ENCODE measurements at regions not wholly inside any gene's neighbourhood (a gene's known extent, or its start where the extent isn't known, plus 50 kb on each side); places are given as distances from the start of the nearest gene placed in this dataset.

GRCh38 chr21:27776925-27777553, 810.2 kb upstream of the ADAMTS5 start:
- Histone ChIP-seq H2AFZ (ENCODE audit: insufficient read depth, low read depth, low read length, poor library complexity, severe bottlenecking) (no peak overlapping the region), H3K79me2 (ENCODE audit: insufficient read depth, low read length) (no peaks in the 10 kb centered on the region), H3K27ac (ENCODE audit: low read depth in 1 of 2, low read length in 2 of 2) (no peak overlapping the region), H3K36me3 (replicated peaks in 1 of 2; ENCODE audit: control insufficient read depth in 1 of 2, insufficient read depth in 2 of 2, low read length in 2 of 2) (no peaks in the 10 kb centered on the region), H4K20me1 (ENCODE audit: insufficient read depth, low read length) (no peaks in the 10 kb centered on the region), H3K4me1 (ENCODE audit: control insufficient read depth in 1 of 2, insufficient read depth in 2 of 2, low read length in 2 of 2) (no peaks in the 10 kb centered on the region), H3K4me2 (replicated peaks; ENCODE audit: extremely low read depth, low read length, poor library complexity, severe bottlenecking) (no peak overlapping the region), H3K27me3 (ENCODE audit: control insufficient read depth in 2 of 2, insufficient read depth in 2 of 2, low read length in 2 of 2) (no peaks in the 10 kb centered on the region), H3K9ac (ENCODE audit: insufficient read depth, low read length, poor library complexity, severe bottlenecking) (no peak overlapping the region), H3K4me3 (replicated peaks in 1 of 3; ENCODE audit: low read depth in 2 of 3, low read length in 3 of 3) (no peak overlapping the region), H3K9me3 (replicated peaks in 1 of 2; ENCODE audit: control insufficient read depth in 1 of 2, insufficient read depth in 1 of 2, low read length in 2 of 2) (peaks cover 0 to 10% of the 10 kb centered on the region in 2 donors)
- no peak overlapping the region for H3K27ac Mint-ChIP-seq
- DNase-seq: no peak
- peaks cover 0 to 9% (median 3%) of the 10 kb centered on the region in 7 donors for H3K9me3 Mint-ChIP-seq
- H3K4me1 Mint-ChIP-seq: no peaks in the 10 kb centered on the region
- no peak overlapping the region for H3K4me3 Mint-ChIP-seq
- no peaks in the 10 kb centered on the region for H3K27me3 Mint-ChIP-seq (ENCODE audit: low read depth in 3 of 3)
- no peak for TF ChIP-seq CTCF (IDR thresholded peaks at IDR 0.05)
- intact Hi-C loops (cut with micrococcal nuclease): no loop called here
- WGBS (ENCODE audit: insufficient coverage): 77% methylated on average over 5 of the region's 9 CpGs
- H3K36me3 Mint-ChIP-seq: no peaks in the 10 kb centered on the region

- Histone ChIP-seq H3K9me3 (replicated peaks in 1 of 2; ENCODE audit: control insufficient read depth in 1 of 2, insufficient read depth in 1 of 2, low read length in 2 of 2) (peaks cover 3 to 5% of the 10 kb centered on the region in 2 donors), H3K79me2 (ENCODE audit: insufficient read depth, low read length) (no peaks in the 10 kb centered on the region), H4K20me1 (ENCODE audit: insufficient read depth, low read length) (no peaks in the 10 kb centered on the region), H3K4me2 (replicated peaks; ENCODE audit: extremely low read depth, low read length, poor library complexity, severe bottlenecking) (no peak overlapping the region), H3K36me3 (replicated peaks in 1 of 2; ENCODE audit: control insufficient read depth in 1 of 2, insufficient read depth in 2 of 2, low read length in 2 of 2) (no peaks in the 10 kb centered on the region), H3K27me3 (ENCODE audit: control insufficient read depth in 2 of 2, insufficient read depth in 2 of 2, low read length in 2 of 2) (no peaks in the 10 kb centered on the region), H3K9ac (ENCODE audit: insufficient read depth, low read length, poor library complexity, severe bottlenecking) (no peak overlapping the region), H2AFZ (ENCODE audit: insufficient read depth, low read depth, low read length, poor library complexity, severe bottlenecking) (no peak overlapping the region), H3K27ac (ENCODE audit: low read depth in 1 of 2, low read length in 2 of 2) (no peak overlapping the region), H3K4me1 (ENCODE audit: control insufficient read depth in 1 of 2, insufficient read depth in 2 of 2, low read length in 2 of 2) (no peaks in the 10 kb centered on the region), H3K4me3 (replicated peaks in 1 of 3; ENCODE audit: low read depth in 2 of 3, low read length in 3 of 3) (no peak overlapping the region)
- no peak for TF ChIP-seq CTCF (IDR thresholded peaks at IDR 0.05)
- H3K4me3 Mint-ChIP-seq: no peak overlapping the region
- DNase-seq: no peak
- H3K27ac Mint-ChIP-seq: no peak overlapping the region
- H3K9me3 Mint-ChIP-seq: peaks cover 1 to 12% (median 6%) of the 10 kb centered on the region in 7 donors
- H3K27me3 Mint-ChIP-seq (ENCODE audit: low read depth in 3 of 3): peaks cover 0 to 2% (median 0%) of the 10 kb centered on the region in 3 donors
- no peaks in the 10 kb centered on the region for H3K36me3 Mint-ChIP-seq
- intact Hi-C loops (cut with micrococcal nuclease): no loop called here
- no peaks in the 10 kb centered on the region for H3K4me1 Mint-ChIP-seq
These were observed 805.9 kb upstream of the ADAMTS5 start for GRCh38 chr21:27772816-27773215.
